ENCODE measurements at regions not wholly inside any gene's neighbourhood (a gene's known extent, or its start where the extent isn't known, plus 50 kb on each side); places are given as distances from the start of the nearest gene placed in this dataset.

GRCh38 chr6:93104195-93104817, 315.1 kb downstream of the EPHA7 start:
- H3K4me2 ChIP-seq (replicated peaks; ENCODE audit: extremely low read depth, low read length, poor library complexity, severe bottlenecking), result no peak overlapping the region
- Mint-ChIP-seq H3K27me3 (ENCODE audit: low read depth in 3 of 3) (no peaks in the 10 kb centered on the region), H3K27ac (no peak overlapping the region), H3K36me3 (no peaks in the 10 kb centered on the region), H3K4me3 (no peak overlapping the region), H3K4me1 (no peaks in the 10 kb centered on the region), H3K9me3 (peaks cover 0 to 4% (median 2%) of the 10 kb centered on the region in 7 donors)
- TF ChIP-seq, protein P1, sequence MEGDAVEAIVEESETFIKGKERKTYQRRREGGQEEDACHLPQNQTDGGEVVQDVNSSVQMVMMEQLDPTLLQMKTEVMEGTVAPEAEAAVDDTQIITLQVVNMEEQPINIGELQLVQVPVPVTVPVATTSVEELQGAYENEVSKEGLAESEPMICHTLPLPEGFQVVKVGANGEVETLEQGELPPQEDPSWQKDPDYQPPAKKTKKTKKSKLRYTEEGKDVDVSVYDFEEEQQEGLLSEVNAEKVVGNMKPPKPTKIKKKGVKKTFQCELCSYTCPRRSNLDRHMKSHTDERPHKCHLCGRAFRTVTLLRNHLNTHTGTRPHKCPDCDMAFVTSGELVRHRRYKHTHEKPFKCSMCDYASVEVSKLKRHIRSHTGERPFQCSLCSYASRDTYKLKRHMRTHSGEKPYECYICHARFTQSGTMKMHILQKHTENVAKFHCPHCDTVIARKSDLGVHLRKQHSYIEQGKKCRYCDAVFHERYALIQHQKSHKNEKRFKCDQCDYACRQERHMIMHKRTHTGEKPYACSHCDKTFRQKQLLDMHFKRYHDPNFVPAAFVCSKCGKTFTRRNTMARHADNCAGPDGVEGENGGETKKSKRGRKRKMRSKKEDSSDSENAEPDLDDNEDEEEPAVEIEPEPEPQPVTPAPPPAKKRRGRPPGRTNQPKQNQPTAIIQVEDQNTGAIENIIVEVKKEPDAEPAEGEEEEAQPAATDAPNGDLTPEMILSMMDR (IDR thresholded peaks at IDR 0.05), result no peak
- H3K4me3 ChIP-seq (replicated peaks in 1 of 3; ENCODE audit: low read depth in 2 of 3, low read length in 3 of 3), result no peak overlapping the region
- H3K9ac ChIP-seq (ENCODE audit: insufficient read depth, low read length, poor library complexity, severe bottlenecking), result no peak overlapping the region
- H3K27me3 ChIP-seq (ENCODE audit: control insufficient read depth in 2 of 2, insufficient read depth in 2 of 2, low read length in 2 of 2), result no peaks in the 10 kb centered on the region
- no peaks in the 10 kb centered on the region for H4K20me1 ChIP-seq (ENCODE audit: insufficient read depth, low read length)
- no peaks in the 10 kb centered on the region for H3K79me2 ChIP-seq (ENCODE audit: insufficient read depth, low read length)
- H3K9me3 ChIP-seq (replicated peaks in 1 of 2; ENCODE audit: control insufficient read depth in 1 of 2, insufficient read depth in 1 of 2, low read length in 2 of 2), result no peaks in the 10 kb centered on the region
- no peak for DNase-seq
- intact Hi-C loops (cut with micrococcal nuclease), result no loop called here
- no peak overlapping the region for H2AFZ ChIP-seq (ENCODE audit: insufficient read depth, low read depth, low read length, poor library complexity, severe bottlenecking)
- H3K4me1 ChIP-seq (ENCODE audit: control insufficient read depth in 1 of 2, insufficient read depth in 2 of 2, low read length in 2 of 2), result no peaks in the 10 kb centered on the region
- H3K36me3 ChIP-seq (replicated peaks in 1 of 2; ENCODE audit: control insufficient read depth in 1 of 2, insufficient read depth in 2 of 2, low read length in 2 of 2), result no peaks in the 10 kb centered on the region
- WGBS (ENCODE audit: insufficient coverage), result no CpG with 5 or more reads among the region's 1 CpG
- no peak overlapping the region for H3K27ac ChIP-seq (ENCODE audit: low read depth in 1 of 2, low read length in 2 of 2)

- no peak overlapping the region for H2AFZ ChIP-seq (ENCODE audit: insufficient read depth, low read depth, low read length, poor library complexity, severe bottlenecking)
- H3K27ac ChIP-seq (ENCODE audit: low read depth in 1 of 2, low read length in 2 of 2), result no peak overlapping the region
- intact Hi-C loops (cut with micrococcal nuclease), result no loop called here
- no peaks in the 10 kb centered on the region for H3K27me3 ChIP-seq (ENCODE audit: control insufficient read depth in 2 of 2, insufficient read depth in 2 of 2, low read length in 2 of 2)
- no peaks in the 10 kb centered on the region for H4K20me1 ChIP-seq (ENCODE audit: insufficient read depth, low read length)
- Mint-ChIP-seq H3K36me3 (no peaks in the 10 kb centered on the region), H3K27ac (no peak overlapping the region), H3K4me3 (no peak overlapping the region), H3K4me1 (no peaks in the 10 kb centered on the region), H3K9me3 (peaks cover 0 to 4% (median 0%) of the 10 kb centered on the region in 7 donors), H3K27me3 (ENCODE audit: low read depth in 3 of 3) (no peaks in the 10 kb centered on the region)
- no peaks in the 10 kb centered on the region for H3K79me2 ChIP-seq (ENCODE audit: insufficient read depth, low read length)
- no peaks in the 10 kb centered on the region for H3K4me1 ChIP-seq (ENCODE audit: control insufficient read depth in 1 of 2, insufficient read depth in 2 of 2, low read length in 2 of 2)
- H3K36me3 ChIP-seq (replicated peaks in 1 of 2; ENCODE audit: control insufficient read depth in 1 of 2, insufficient read depth in 2 of 2, low read length in 2 of 2), result no peaks in the 10 kb centered on the region
- 71% methylated on average over 4 of the region's 14 CpGs for WGBS (ENCODE audit: insufficient coverage)
- H3K9ac ChIP-seq (ENCODE audit: insufficient read depth, low read length, poor library complexity, severe bottlenecking), result no peak overlapping the region
- no peak for DNase-seq
- no peak overlapping the region for H3K4me3 ChIP-seq (replicated peaks in 1 of 3; ENCODE audit: low read depth in 2 of 3, low read length in 3 of 3)
- TF ChIP-seq, protein P1 (IDR thresholded peaks at IDR 0.05), result no peak
- peaks cover 0 to 2% of the 10 kb centered on the region in 2 donors for H3K9me3 ChIP-seq (replicated peaks in 1 of 2; ENCODE audit: control insufficient read depth in 1 of 2, insufficient read depth in 1 of 2, low read length in 2 of 2)
- no peak overlapping the region for H3K4me2 ChIP-seq (replicated peaks; ENCODE audit: extremely low read depth, low read length, poor library complexity, severe bottlenecking)
These were observed 330.5 kb downstream of the EPHA7 start for GRCh38 chr6:93088621-93089501.
